ENCODE measurements at regions not wholly inside any gene's neighbourhood (a gene's known extent, or its start where the extent isn't known, plus 50 kb on each side); places are given as distances from the start of the nearest gene placed in this dataset.
A peak's percentile ranks its signal among the peaks of the same experiment; 100 is the strongest.

DNA sequence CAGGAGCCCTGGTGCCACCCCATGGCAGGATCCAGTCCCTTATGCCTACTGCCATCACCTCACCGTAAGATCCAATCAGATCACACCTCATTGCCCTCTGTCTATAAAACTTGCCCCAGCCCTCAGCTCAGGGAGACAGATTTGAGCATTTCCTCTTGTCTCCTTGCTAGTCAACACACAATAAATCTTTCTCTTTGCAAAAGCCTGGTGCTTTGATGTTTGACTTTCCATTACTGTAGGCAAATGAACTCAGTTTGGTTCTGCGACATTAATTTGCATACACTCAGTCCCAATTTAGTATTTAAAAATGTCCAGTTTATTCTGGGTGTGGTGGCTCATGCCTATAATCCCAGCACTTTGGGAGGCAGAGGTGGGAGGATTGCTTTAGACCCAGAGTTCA is 188.4 kb downstream of the AEBP2 start:
- DNase-seq = no peak

DNA sequence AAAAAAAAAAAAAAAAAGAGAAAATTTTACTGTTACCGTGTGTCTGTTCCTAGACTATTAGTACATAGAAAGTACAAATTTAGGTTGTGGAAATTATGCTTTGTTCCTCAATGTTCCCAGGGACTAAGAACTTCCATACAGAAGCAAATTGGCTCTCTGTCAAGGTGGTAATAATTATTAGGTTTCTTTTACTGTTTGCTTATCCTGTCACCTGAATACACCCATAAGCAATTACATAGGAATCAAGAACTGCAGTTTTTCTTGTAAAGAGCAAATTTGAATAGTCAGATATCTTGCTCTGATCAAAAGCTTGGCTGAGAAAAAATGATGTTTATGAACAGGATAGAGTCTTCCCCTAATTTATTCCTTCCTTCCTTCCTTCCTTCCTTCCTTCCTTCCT is 191.2 kb downstream of the AEBP2 start:
- DNase-seq = no peak

DNA sequence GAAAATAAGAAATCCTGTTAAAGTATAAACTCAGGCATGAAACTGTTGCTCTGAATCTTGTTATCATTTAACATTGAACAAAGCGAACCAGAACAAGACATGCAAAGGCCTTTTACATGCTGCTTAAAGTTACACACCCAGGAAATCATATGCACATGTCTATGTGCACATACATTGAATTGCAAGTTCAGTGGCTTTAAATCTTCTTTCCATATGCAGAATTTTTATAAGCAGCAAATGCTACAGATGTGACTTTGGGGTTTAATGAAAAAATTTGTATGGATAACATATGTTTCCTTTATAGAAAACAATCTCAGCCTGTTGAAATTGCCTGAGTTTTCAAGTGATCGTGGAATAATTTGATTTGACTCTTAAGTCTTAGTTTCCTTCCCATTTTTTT is 193.9 kb downstream of the AEBP2 start:
- no peak for DNase-seq

DNA sequence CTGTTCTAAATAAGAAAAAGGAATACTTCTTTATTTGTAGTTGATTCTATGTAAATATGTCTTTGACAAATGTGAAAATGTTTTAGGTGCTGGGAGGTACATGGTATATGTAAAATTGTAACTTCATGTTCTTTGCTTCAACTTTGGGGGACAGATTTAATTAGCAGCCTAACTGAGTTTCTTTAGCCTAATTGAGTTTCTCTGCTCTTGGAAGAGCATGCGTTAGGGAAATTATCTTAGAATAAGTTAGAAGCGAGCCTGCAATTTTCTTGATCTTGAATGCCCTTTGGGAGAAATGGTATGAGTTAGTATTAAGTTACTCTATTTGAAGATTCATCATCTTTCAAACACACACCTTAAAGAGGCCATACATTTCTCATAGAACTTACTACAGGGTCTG is 194.3 kb downstream of the AEBP2 start:
- DNase-seq = no peak

DNA sequence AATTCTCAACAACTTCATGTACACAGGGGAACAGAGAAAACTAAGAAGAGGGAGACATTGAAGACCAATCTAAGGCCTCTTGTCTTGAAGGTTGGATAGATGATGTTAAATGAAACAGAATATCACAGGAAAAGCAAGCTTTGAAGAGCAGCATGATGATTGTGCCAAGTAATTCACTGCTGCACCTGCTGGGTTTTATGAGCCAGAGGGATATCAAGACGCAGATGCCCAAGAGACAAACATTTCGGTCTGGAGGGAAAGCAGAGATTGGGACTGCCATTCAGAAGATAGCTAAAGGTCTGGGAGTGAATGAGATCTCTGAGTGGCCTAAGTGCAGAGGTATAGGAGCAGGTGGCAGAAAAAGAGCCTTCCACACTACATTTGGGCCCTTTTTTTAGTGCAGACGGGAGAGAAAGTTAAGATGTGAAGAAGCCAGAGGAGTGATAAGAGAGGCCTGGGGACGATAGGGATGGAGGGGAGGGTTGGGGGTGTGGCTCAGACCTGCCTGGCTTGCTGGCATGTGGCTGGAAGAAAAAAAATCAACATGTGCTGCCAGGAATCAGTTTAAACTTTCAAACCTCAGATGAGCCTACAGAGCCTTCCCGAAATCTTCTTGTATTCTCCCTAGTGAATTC is 200.6 kb downstream of the AEBP2 start:
- no peak for DNase-seq

DNA sequence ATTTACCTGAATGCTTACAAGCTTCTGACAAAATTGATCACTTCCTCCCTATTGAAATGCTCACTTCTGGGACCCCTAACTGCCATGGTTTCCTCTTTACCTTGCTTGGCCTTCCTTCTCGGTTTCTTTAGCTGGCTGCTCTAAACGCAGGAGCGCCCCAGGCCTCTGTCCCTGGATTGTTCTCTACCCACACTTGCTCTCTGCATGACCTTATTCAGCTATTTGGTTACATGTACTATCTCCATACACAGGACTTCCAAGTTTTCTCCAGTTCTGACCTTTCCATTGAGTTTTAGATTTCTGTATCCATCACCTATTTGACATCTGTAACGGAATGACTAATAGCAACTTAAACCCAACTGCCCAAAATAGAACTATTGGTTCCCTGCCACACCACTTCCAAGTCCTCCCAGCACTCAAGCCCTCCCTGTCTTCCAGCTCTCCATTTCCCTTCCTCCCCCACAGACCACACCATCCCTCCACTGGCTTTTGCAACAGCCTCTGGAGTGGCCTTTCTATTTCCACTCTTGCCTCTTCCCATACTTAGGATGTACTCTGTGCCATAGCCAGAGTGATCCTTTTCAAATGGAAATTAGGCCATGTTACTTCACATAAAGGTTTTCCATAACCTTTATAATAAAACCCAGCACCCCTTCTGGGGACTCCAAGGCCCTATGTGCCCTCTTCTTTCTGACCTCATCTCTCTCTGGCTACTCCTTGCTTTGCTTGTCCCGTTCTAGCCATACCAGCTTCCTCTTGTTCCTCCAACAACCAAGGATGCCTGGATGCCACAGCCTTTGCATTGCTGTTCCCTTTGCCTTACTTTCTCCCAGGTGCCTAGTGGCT is 202.2 kb downstream of the AEBP2 start:
- DNase-seq = no peak

DNA sequence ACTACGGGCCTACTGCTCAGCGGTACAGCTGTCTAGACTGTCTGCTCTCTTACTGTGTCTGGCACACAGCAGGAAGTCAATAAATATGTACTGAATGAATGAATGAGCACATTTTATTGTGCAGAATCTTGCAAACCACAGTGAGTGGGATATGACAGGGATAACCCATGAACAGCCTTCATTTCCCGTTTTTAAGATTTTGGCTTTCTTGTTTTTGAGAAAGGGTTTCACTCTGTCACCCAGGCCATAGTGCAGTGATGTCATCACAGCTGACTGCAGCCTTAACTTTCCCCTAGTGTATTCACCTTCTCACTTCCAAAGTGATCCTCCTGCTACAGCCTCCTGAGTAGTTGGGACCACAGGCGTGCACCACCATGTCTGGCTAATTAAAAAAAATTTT is 203.1 kb downstream of the AEBP2 start:
- no peak for DNase-seq

DNA sequence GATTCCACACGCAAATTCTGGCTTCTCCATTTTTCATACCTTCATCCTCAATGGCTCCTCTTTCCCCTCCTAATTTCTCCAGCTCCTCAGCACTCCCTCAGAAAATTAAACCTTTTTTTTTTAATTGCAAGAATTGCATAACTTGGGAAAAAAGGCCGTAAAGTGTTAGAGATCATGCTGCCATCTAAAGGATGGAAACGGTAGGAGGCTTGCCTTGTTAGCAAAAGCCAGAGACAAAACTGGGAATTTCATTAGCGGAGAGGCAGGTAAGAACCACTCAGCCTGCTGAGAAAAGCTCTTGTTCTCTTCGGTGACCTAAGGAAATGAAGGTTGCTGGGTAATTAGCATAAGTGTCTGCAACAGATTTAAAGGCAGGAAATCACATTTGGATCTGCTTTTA is 204.3 kb downstream of the AEBP2 start:
- peak; percentile 28 for DNase-seq

DNA sequence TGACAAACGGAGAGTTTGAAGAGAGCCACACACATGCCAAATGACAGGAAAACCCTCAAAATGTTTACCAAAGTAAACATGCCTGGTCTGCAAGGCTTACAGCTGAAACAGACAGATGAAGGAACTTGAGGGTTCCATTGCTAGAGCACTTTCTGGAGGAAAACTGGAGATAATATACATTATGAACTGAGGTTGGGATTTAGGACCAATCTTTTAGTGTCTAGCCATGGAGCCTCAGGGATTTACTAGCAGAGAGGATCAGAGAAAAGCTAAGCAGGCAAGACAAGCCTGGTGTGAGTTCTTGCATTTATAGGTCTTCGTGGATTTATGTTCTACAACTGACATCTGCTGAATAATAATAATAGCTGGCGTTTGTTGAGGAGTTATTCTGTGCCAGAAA is 205.3 kb downstream of the AEBP2 start:
- DNase-seq = no peak

DNA sequence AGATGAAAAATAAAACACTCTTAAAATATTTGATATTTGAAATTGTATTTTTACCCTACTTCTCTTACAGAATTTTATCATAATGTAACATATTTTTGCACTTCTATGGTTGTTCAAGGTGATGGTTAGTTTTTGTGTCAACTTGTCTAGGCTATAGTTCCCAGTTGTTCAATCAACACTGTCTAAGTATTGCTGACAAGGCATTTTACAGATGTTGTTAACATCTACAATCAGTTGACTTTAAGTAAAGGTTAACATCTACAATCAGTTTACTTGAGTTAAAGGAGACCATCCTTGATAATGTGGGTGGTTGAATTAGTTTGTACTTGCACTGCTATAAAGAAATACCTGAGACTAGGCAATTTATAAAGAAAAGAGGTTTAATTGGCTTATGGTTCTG is 206.5 kb downstream of the AEBP2 start:
- DNase-seq = no peak

DNA sequence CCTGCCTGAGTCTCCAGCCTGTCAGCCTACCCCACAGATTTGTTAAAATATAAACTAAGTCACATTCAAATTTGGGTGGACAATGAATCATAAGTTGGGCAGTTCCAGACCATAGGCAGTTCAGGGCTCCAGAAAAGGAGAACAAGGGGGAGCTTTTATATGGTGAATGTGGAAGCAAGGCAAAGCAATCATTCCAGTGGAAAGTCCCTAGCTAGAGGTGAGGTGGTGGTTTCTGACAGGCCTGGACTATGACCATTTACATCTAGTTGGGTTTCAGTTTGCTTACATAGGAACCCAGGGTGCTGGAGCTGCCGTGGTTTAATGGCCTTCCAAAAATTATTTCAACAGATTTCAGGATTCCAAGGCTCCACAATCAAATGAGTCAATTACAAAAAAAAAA is 207.3 kb downstream of the AEBP2 start:
- no peak for DNase-seq

DNA sequence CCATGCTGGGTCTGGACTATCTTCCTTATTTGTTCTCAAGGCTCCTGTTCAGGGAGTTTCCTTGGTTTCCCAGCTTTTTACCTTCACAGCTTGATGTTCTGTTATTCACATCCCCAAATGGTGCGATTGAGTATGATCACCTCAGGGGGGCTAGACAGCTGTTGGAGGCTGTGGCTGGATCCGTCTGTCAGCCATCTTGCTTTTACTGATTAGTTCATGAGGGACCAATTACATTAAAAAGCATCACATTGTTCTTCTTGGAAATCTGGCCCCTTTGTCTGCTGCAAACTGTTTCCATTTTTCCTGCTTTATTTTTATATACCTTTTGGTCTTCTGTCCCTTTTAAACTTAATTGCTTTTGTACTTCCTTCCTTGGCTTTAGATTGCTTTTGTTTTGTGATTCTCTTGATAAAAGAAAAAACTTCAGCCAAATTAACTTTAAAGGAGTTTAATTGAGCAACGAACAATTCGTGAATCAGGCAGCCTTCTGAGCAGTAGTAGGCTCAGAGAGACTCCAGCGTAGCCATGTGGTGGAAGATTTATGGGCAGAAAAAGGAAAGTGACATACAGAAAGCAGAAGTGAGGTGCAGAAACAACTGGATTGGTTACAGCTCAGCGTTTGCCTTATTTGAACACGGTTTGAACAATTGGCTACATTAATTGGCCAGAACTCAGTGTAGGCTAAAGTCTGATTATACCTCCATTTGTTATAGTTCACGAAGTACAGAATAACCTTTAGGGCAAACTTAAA is 208.7 kb downstream of the AEBP2 start:
- DNase-seq = no peak

DNA sequence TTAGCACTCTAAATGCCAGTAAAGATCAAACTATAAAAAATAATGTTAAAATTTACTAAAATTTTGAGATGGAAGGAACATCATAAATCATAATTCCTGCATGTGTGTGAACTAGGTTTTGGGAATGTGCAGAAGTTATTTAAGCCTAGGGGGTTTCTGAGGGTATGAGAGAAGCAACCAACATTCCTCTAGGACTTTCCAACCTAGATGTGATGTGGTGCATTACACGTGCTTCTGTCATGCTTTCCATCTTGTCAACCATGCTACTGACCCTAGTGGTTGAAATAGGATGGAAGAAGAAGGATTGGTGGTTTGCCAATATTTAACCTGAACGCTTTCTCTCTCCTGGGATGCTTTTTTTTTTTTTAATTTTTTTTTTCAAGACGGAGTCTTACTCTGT is 209.3 kb downstream of the AEBP2 start:
- DNase-seq = no peak

DNA sequence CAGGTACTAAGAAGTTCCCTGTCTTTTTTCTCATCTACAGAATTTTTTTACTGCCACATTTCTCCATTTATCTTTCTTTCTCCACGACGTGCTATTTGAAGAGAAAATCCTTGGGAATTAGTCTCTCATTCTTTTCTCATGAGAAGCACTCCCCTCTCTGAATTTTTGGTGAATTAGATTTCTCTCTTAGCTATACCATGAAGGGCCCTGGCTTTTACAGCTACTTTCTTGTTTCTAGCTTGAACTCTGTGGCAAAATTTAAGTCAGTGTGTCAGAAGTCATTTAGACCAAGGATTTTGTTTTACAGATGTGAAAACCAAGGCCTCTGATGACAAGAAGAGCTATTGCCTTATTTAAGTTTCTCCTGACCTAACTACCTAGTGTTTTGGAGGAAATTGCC is 213.1 kb downstream of the AEBP2 start:
- no peak for DNase-seq

DNA sequence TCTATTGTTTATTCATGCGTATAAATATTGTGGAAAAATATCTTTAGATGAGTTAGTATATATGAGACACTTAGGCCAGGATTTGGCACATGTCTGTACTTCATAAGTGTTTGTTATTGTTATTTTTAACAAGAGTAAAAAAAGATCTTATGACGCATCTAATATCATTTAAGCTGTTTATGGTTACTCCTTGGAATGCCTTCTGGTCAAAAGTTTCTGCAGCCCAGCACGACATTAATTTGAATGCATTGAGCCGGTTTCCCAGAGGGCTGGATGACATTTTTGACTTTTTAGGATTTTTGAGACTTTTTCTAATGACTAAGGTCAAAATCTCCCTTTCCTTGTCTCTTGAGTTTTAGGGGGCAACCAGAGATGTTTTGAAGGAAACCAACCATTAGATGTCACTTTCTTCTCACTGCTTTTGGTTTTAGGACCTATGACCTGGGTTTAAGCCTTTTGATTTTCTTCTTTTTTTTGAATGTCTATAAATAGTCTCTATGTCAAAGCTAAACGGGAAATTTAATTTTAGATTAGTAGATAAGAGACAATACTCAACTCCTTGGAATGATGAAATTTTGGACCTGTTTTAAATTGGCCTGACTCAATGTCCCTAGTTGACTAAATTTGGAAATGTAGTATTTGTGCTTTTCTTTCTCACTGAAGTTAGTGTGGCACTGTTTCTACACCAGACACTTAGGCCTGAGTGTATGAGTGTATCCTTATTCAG is 215.5 kb downstream of the AEBP2 start:
- DNase-seq = no peak

DNA sequence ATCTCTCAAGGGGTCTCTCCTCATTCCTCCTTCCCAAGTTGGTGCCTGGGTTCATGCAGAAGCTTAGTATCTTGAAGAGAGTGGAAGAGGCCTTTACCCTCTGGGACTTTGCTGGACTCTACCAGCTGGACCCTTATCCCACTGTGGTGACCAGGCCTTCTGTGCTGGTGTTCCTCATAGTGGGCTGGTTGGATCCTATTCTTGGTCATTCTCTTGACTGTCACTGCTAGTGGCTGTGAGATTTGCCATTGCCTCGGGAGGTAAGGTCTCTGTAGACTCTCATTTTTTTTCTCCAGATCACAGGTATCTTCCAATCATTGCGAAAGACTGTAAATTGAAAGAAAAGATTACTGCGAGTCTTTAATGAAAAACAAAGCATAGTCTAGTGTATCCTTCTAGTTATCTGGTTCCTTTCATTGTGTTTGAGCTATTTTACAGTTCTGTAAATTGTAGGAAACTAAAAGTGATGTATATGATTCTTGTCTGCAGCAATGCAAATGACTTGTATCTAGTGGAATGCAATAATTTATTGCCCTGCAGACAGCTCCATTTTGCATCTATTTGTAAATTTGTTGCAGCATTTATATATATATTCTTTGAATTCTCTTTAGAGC is 217.9 kb downstream of the AEBP2 start:
- DNase-seq = no peak

DNA sequence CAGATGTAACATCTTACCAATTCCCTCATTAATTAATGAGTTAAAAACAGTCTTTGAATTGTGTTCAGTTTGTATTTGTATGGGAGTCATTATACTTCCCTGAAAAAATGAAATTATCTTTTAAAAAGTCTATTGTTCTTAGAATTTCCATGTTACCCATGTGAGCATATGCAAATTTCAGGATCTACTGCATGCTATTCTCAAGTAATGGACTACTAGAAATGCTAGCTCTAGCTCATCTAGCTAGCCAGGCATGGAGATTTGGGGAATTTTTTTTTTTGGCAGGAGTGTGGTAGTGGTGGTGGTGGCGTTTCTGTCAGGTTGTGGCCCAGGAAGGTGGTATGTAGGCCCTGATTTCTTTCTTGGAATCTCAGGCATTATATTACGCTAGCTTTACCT is 218.4 kb downstream of the AEBP2 start:
- no peak for DNase-seq

DNA sequence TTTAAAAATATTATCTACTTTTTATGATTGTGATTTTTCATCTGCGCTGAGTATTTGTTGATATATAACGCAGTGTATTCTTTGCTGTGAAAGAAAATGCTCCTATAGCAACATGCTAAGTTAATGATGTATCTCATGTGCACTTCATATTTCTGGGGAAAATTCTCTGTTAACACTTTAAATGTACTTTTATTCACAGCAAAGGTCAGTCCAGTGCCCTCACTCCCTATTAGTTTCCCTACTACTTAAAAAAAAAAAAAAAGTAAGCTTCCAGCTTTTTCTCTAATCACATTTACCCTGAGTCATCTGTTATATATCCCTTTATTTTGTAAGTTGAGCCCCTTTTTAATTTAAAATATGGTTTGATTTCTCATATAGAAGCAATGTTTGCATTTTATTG is 219.8 kb downstream of the AEBP2 start:
- no peak for DNase-seq

DNA sequence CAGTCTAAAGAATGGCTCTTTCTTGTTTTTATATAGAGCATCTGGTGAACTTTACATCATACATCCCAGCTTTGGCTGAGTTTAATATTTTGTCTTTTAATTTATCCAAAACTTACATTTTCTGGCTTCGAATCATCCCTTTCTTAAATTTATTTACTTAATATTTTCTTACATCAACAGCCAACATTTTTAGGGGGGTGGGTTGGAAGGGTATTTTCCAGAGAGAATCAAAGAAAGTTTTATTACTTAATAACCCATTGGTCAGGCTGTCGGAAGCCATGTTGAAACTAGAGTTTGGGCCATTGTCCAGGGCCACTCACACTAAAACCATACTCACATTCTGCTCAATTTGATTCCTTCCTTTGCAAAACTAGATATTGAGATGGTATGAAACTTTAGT is 220.2 kb downstream of the AEBP2 start:
- DNase-seq = no peak

DNA sequence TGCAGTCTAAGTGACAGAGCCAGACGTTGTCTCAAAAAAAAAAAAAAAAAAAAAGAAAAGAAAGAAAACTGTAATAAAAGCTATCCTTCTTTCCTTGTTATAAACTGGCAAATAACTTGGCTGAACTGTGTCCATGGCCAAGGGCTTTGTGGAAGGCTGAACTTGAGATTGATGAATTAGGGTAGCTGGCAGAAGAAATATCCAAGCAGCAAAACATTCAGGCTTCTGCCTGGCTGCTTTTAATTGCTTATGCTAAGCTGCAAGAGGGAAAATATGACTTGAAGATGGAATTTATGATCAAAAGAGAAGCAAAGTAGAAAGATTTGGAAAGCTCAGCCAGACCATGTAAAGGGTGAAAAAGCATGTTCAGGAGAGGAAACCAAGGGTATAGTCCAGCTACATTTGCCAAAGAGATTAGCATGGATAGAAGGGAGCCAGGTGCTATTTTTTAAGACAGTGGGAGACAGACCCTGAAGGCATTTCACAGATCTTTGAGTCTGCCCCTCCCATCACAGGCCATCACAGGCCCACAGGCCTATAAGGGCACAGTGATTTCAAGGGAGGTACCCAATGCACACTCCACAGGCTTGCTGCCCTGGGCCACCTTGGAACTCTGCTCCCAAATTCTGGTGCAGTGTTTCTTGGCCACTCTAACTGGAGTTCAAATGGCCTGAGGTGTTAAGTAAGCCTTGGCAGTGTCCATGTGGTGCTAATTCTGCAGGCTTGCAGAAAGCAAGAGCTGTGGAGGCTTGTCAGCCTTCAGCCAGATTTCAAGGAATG is 226.0 kb downstream of the AEBP2 start:
- DNase-seq = no peak

DNA sequence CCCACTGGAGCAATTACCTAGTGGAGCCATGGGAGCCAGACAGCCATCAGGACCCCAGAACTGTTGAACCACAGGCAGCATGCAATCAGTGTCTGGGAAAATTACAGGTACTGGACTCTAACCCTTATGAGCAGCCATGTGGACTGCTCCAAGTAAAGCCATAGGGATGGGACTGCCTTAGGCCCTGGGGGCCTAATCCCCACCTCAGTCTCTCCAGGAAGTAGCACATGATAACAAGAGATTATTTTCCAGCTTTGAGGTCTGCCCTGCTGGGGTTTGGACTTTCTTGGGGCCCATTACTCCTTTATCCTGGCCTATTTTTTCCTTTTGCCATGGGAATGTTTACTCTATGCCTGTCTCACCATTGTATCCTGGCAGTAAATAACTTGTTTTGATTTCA is 226.8 kb downstream of the AEBP2 start:
- no peak for DNase-seq

DNA sequence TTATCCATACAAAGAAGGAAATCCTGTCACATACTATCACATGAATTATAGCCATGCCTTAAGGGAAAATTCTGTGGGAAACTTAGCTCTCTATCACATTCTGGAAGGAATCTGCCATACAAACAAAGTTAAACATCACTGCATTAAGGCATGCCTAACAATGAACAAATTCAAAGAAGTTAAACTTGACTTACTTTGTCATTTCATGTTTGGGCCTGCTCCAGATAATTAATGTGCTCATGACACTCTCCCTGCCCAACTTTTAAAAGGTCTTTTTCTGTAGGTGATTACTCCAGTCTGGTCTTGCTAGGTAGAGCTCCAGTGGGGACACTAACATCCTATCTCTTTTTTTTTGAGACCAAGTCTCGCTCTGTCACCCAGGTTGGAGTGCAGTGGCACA is 230.5 kb downstream of the AEBP2 start:
- no peak for DNase-seq

Data from midbrain (tissue), 1 donor.